ENCODE measurements at regions not wholly inside any gene's neighbourhood (a gene's known extent, or its start where the extent isn't known, plus 50 kb on each side); places are given as distances from the start of the nearest gene placed in this dataset.

DNA sequence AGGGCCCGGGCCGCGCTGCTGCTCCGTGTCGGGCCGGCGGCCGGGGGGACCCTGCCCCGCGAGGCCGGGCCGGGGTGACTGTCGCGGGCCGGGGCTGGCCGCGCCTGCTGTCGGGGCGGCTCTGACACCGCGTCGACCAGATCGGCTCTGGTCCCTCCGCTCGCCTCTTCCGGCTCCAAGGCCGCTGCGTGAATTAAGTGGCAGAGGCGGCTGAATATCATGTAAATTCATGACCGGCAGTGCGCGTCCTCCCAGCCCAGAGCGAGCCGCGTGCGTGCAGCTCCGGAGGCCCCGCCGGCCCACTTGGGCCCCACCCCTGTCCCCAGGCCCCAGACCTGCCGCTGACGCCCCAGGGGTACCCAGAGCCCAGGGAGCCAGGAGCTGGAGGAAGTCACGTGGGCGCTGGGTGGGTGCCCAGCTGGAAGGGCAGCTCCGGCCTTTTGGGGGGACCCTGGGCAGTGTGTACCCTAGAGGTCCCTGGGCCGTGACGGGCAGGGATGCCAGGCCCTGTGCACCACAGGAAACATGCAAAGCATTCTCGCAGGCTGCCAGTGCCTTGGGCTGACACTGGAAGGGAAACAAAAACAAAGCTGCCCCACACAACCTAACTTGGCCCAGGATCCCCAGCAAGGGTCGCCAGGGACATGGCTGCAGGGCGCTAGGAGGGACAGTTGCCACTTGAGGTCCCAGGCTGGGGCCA lies 584.0 kb upstream of the MKI67 start:
- no peaks in the 10 kb centered on the region for H3K4me1 ChIP-seq (ENCODE audit: insufficient read depth, poor library complexity, severe bottlenecking)
- TF ChIP-seq, protein P1, sequence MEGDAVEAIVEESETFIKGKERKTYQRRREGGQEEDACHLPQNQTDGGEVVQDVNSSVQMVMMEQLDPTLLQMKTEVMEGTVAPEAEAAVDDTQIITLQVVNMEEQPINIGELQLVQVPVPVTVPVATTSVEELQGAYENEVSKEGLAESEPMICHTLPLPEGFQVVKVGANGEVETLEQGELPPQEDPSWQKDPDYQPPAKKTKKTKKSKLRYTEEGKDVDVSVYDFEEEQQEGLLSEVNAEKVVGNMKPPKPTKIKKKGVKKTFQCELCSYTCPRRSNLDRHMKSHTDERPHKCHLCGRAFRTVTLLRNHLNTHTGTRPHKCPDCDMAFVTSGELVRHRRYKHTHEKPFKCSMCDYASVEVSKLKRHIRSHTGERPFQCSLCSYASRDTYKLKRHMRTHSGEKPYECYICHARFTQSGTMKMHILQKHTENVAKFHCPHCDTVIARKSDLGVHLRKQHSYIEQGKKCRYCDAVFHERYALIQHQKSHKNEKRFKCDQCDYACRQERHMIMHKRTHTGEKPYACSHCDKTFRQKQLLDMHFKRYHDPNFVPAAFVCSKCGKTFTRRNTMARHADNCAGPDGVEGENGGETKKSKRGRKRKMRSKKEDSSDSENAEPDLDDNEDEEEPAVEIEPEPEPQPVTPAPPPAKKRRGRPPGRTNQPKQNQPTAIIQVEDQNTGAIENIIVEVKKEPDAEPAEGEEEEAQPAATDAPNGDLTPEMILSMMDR (IDR thresholded peaks at IDR 0.05; ENCODE audit: poor library complexity, severe bottlenecking), result no peak
- ATAC-seq (ENCODE audit: low read depth), result no peak

DNA sequence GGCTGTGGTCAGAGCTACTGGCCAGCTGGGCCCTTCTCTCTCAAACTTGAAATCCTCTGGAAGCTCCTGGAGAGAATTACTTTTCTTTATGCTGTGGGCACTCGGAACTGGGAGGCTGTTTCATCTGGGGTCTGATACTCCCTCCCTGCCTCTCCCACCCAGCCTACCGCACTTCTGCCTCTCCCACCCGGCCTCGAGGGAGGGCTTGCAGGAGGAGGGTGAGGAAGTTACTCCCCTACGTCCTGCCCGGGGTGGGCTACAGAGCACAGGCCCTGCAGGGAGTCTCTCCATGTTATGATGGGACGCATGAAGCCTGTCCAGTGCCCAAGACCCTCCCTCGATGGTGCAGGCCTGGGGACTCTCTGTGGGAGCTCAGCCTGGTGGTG lies 584.6 kb upstream of the MKI67 start:
- Histone ChIP-seq H3K4me3 (ENCODE audit: severe bottlenecking) (no peak overlapping the region), H3K36me3 (ENCODE audit: low read depth) (no peaks in the 10 kb centered on the region), H3K9me3 (ENCODE audit: severe bottlenecking) (no peaks in the 10 kb centered on the region), H3K27me3 (ENCODE audit: insufficient read depth, poor library complexity, severe bottlenecking) (no peaks in the 10 kb centered on the region), H3K4me1 (ENCODE audit: insufficient read depth, poor library complexity, severe bottlenecking) (no peaks in the 10 kb centered on the region), H3K27ac (ENCODE audit: poor library complexity, severe bottlenecking) (no peak overlapping the region)
- ATAC-seq (ENCODE audit: low read depth), result no peak
- DNase-seq (ENCODE audit: low spot score), result no peak
- TF ChIP-seq, protein P1 (IDR thresholded peaks at IDR 0.05; ENCODE audit: poor library complexity, severe bottlenecking), result no peak

More for the DNA sequence above, 584.0 kb upstream of the MKI67 start:
- Histone ChIP-seq H3K27me3 (ENCODE audit: insufficient read depth, poor library complexity, severe bottlenecking) (no peaks in the 10 kb centered on the region), H3K4me3 (ENCODE audit: severe bottlenecking) (no peak overlapping the region), H3K27ac (ENCODE audit: poor library complexity, severe bottlenecking) (no peak overlapping the region), H3K36me3 (ENCODE audit: low read depth) (no peaks in the 10 kb centered on the region), H3K9me3 (ENCODE audit: severe bottlenecking) (no peaks in the 10 kb centered on the region)
- no peak for DNase-seq (ENCODE audit: low spot score)

DNA sequence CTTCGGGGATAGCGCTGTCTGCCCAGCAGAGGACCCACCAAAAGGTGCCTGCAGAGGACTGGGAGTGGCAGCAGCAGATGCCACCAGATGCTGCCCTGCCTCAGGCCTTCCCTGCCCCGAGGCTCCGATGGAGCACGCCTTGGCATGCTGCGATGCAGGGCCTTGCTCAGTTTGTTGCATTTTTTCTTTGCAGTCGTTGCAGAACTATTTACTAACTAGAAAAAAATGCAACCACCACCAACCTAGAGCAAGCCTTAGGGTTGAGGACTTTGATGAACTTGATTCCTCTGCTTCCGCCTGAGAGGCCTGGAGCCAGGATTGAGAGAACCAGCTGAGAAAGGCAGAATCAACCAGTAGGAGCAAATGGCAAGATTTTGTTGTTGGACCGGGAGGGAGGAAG lies 585.6 kb upstream of the MKI67 start:
- DNase-seq (ENCODE audit: low spot score), result no peak
- Histone ChIP-seq H3K27ac (ENCODE audit: poor library complexity, severe bottlenecking) (no peak overlapping the region), H3K4me3 (ENCODE audit: severe bottlenecking) (no peak overlapping the region), H3K9me3 (ENCODE audit: severe bottlenecking) (no peaks in the 10 kb centered on the region), H3K4me1 (ENCODE audit: insufficient read depth, poor library complexity, severe bottlenecking) (no peaks in the 10 kb centered on the region), H3K36me3 (ENCODE audit: low read depth) (no peaks in the 10 kb centered on the region), H3K27me3 (ENCODE audit: insufficient read depth, poor library complexity, severe bottlenecking) (no peaks in the 10 kb centered on the region)
- no peak for ATAC-seq (ENCODE audit: low read depth)
- TF ChIP-seq, protein P1 (IDR thresholded peaks at IDR 0.05; ENCODE audit: poor library complexity, severe bottlenecking), result no peak

DNA sequence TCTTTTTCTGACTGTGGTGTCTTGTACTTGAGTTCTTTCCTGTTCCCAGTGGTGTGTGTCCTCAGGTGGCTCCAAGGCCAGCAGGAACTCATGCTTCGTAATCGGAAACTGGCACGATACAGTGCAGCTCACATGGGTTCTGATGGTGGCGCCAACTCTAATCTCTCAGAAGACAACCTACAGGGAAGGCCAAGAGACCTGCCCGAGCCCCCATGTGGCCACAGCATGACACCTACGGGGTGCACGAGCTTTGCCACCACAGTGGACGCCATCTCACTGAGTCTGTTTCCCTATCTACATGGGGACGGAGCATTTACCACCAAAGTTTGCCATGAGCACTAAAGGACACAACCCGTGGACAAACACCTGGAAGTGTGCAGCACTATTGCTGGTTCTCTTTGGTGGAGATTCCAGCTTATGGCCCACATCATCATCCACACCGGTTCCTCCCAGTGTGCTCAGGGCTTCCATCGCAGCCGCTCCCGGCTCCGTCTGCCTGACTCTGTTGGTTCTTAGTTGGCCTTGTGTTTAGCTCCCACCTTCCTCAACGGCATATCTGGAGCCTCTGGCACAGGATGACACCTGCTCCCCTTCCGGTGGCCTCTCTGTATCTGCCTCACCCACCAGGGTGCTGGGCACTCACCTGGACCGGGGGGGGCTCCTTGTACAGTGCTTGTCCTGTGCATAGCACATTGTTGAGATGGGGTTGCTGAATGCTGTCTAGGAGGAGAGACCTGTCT lies 586.6 kb upstream of the MKI67 start:
- DNase-seq (ENCODE audit: low spot score) (no peak), ATAC-seq (ENCODE audit: low read depth) (no peak)
- Histone ChIP-seq H3K27me3 (ENCODE audit: insufficient read depth, poor library complexity, severe bottlenecking) (no peaks in the 10 kb centered on the region), H3K27ac (ENCODE audit: poor library complexity, severe bottlenecking) (no peak overlapping the region), H3K4me3 (ENCODE audit: severe bottlenecking) (no peak overlapping the region), H3K36me3 (ENCODE audit: low read depth) (no peaks in the 10 kb centered on the region), H3K9me3 (ENCODE audit: severe bottlenecking) (no peaks in the 10 kb centered on the region), H3K4me1 (ENCODE audit: insufficient read depth, poor library complexity, severe bottlenecking) (no peaks in the 10 kb centered on the region)
- TF ChIP-seq, protein P1 (IDR thresholded peaks at IDR 0.05; ENCODE audit: poor library complexity, severe bottlenecking), result no peak

DNA sequence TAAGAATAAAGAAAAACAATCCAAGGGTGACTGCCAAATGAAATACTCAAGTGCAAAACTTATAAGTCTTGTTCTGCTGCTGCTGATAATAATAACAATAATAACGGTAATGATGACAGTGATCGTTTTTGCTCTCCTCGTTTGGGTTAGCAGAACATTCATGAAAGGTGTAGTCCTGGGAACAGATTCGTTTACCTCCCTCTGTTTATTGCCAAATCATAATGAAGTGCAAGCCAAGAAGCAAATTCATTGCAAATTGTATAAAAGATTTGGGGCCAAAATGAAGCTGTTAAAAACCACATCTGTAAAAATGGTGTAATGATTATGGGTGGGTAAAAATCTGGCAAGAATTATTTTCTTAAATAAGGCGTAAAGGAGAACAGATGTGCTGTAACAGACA lies 587.2 kb upstream of the MKI67 start:
- Histone ChIP-seq H3K9me3 (ENCODE audit: severe bottlenecking) (no peaks in the 10 kb centered on the region), H3K36me3 (ENCODE audit: low read depth) (no peaks in the 10 kb centered on the region), H3K4me1 (ENCODE audit: insufficient read depth, poor library complexity, severe bottlenecking) (no peaks in the 10 kb centered on the region), H3K27me3 (ENCODE audit: insufficient read depth, poor library complexity, severe bottlenecking) (no peaks in the 10 kb centered on the region), H3K27ac (ENCODE audit: poor library complexity, severe bottlenecking) (no peak overlapping the region), H3K4me3 (ENCODE audit: severe bottlenecking) (no peak overlapping the region)
- ATAC-seq (ENCODE audit: low read depth) (no peak), DNase-seq (ENCODE audit: low spot score) (no peak)
- TF ChIP-seq, protein P1 (IDR thresholded peaks at IDR 0.05; ENCODE audit: poor library complexity, severe bottlenecking), result no peak

Measured in RWPE2 (cell line).